Fibroblast of lung (primary cell): ENCODE measurements at regions not wholly inside any gene's neighbourhood (a gene's known extent, or its start where the extent isn't known, plus 50 kb on each side); places are given as distances from the start of the nearest gene placed in this dataset.
"Not testable (repeated sequence)": the region's sequence is repeated elsewhere in the genome, so short reads cannot be mapped to it uniquely, and the experiment has no call there.

Experiments
- EZH2 ChIP-seq: IDR thresholded peaks from 2 replicates; pipeline ENCODE4 v1.5.1; 2012; ENCODE audit warnings: low read length, control low read depth, mild to moderate bottlenecking; ENCODE audit errors: missing control alignments
- TF ChIP-seq, protein P1 (sequence below), 2 donors: IDR thresholded peaks in 1 of 2; conservative IDR thresholded peaks in 1 of 2; 1 replicate in 1 of 2; 2 replicates in 1 of 2; pipeline ENCODE4 v1.5.1; 2011 to 2012; ENCODE audit warnings: low read length in 2 of 2, control low read depth in 1 of 2, inconsistent platforms in 1 of 2, low read depth in 1 of 2, mild to moderate bottlenecking in 1 of 2

DNA sequence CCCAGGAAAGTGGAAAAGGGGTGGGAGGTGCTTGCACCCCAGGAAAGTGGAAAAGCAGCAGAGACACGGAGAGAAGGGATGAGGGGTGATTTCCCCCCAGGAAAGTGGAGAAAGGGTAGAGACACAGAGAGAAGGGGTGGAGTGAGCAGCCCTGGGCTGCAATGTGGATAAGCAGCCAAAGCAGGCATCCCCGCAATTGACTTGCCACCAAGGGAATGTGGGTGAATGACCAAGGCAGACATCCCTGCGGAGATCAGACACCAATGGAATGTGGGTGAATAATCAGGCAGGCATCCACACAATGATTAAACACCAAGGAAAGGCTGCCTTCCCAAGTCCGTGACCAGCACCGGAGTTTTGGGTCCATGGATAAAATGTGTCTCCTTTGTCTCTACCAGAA, 68.5 kb upstream of the SLC4A7 start:
- TF ChIP-seq, protein P1, sequence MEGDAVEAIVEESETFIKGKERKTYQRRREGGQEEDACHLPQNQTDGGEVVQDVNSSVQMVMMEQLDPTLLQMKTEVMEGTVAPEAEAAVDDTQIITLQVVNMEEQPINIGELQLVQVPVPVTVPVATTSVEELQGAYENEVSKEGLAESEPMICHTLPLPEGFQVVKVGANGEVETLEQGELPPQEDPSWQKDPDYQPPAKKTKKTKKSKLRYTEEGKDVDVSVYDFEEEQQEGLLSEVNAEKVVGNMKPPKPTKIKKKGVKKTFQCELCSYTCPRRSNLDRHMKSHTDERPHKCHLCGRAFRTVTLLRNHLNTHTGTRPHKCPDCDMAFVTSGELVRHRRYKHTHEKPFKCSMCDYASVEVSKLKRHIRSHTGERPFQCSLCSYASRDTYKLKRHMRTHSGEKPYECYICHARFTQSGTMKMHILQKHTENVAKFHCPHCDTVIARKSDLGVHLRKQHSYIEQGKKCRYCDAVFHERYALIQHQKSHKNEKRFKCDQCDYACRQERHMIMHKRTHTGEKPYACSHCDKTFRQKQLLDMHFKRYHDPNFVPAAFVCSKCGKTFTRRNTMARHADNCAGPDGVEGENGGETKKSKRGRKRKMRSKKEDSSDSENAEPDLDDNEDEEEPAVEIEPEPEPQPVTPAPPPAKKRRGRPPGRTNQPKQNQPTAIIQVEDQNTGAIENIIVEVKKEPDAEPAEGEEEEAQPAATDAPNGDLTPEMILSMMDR (conservative IDR thresholded peaks at IDR 0.05 in 1 of 2, IDR thresholded peaks at IDR 0.05 in 1 of 2; ENCODE audit: low read depth in 1 of 2, low read length in 2 of 2): not testable (repeated sequence)
- not testable (repeated sequence) for TF ChIP-seq EZH2
